MM.1S (cell line): ENCODE measurements at regions not wholly inside any gene's neighbourhood (a gene's known extent, or its start where the extent isn't known, plus 50 kb on each side); places are given as distances from the start of the nearest gene placed in this dataset.

Source experiments
- DNase-seq: peaks from one replicate; pipeline ENCODE4 v3.0.0-alpha.2; 2015
- H2AFZ ChIP-seq: fragments of 300-600 bp; sonication (generic); 2 replicates; pipeline ENCODE4 v1.6.0; 2016; ENCODE audit warnings: antibody characterized with exemption, low read length
- H3F3A ChIP-seq: fragments of 300-600 bp; sonication (generic); 2 replicates; pipeline ENCODE4 v1.6.1; 2016; ENCODE audit warnings: mild to moderate bottlenecking, antibody characterized with exemption, low read length, moderate library complexity, mixed read lengths; ENCODE audit not compliant: insufficient read depth
- H3K27ac ChIP-seq: fragments of 300-600 bp; sonication (generic); 2 replicates; pipeline ENCODE4 v1.5.1; 2016; ENCODE audit warnings: mild to moderate bottlenecking, low read length
- H3K27me3 ChIP-seq: fragments of 300-600 bp; sonication (generic); replicated peaks from 2 replicates; pipeline ENCODE4 v1.6.0; 2016; ENCODE audit warnings: low read length; ENCODE audit not compliant: insufficient read depth
- H3K36me3 ChIP-seq: fragments of 300-600 bp; sonication (generic); replicated peaks from 2 replicates; pipeline ENCODE4 v1.6.1; 2016; ENCODE audit warnings: mild to moderate bottlenecking, low read length, mixed read lengths; ENCODE audit not compliant: insufficient read depth
- H3K4me1 ChIP-seq: fragments of 300-600 bp; sonication (generic); 2 replicates; pipeline ENCODE4 v1.6.1; 2016; ENCODE audit warnings: low read length, mixed read lengths
- H3K4me2 ChIP-seq: fragments of 300-600 bp; sonication (generic); 2 replicates; pipeline ENCODE4 v1.6.0; 2016; ENCODE audit warnings: low read depth, low read length
- H3K4me3 ChIP-seq: fragments of 300-600 bp; sonication (generic); 2 replicates; pipeline ENCODE4 v1.5.1; 2016; ENCODE audit warnings: low read length, mixed read lengths
- H3K79me2 ChIP-seq: fragments of 300-600 bp; sonication (generic); 2 replicates; pipeline ENCODE4 v1.6.1; 2016; ENCODE audit warnings: mixed run types, low read length, mixed read lengths
- H3K9ac ChIP-seq: fragments of 300-600 bp; sonication (generic); 2 replicates; pipeline ENCODE4 v1.6.1; 2016; ENCODE audit warnings: low read length, mixed read lengths
- H3K9me2 ChIP-seq: fragments of 300-600 bp; sonication (generic); replicated peaks from 2 replicates; pipeline ENCODE4 v1.6.1; 2016; ENCODE audit warnings: mild to moderate bottlenecking, low read length, mixed read lengths; ENCODE audit not compliant: insufficient read depth
- H3K9me3 ChIP-seq: fragments of 300-600 bp; sonication (generic); replicated peaks from 2 replicates; pipeline ENCODE4 v1.6.1; 2016; ENCODE audit warnings: mild to moderate bottlenecking, low read length, mixed read lengths; ENCODE audit not compliant: insufficient read depth
- H4K20me1 ChIP-seq: fragments of 300-600 bp; sonication (generic); 2 replicates; pipeline ENCODE4 v1.6.1; 2016; ENCODE audit warnings: mild to moderate bottlenecking, low read length, moderate library complexity, mixed read lengths; ENCODE audit not compliant: insufficient read depth
- CTCF ChIP-seq: fragments of 300-600 bp; sonication (generic); IDR thresholded peaks from 2 replicates; pipeline ENCODE4 v1.5.1; 2016; ENCODE audit warnings: antibody characterized with exemption, low read length, mixed read lengths
- EZH2 ChIP-seq: fragments of 300-600 bp; sonication (generic); optimal IDR thresholded peaks from 2 replicates; pipeline ENCODE3; 2017; ENCODE audit warnings: low read depth, mild to moderate bottlenecking, antibody characterized with exemption, low read length, mixed read lengths
- EZH2phosphoT487 ChIP-seq: fragments of 300-600 bp; sonication (generic); IDR thresholded peaks from 2 replicates; pipeline ENCODE4 v1.6.1; 2018; ENCODE audit warnings: antibody characterized with exemption, low read length

DNA sequence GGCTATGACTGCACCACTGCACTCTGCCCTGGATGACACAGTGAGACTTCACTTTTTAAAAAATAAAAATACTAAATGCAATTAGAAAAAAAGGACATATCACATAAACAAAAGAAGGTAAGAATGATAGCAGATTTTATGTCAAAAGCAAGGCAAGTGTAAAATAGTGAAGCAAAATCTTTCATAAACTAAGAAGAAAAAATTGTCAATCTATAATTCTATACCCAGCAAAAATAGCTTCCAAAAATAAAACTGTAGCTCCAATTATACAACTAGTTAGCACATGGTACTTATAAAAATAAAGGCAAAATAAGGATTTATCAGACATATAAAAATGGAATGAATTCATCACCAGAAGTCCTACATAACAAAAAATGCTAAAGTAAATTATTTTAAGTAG lies 85.4 kb upstream of the SVIL start:
- Histone ChIP-seq H4K20me1 (no peaks in the 10 kb centered on the region), H3K79me2 (no peaks in the 10 kb centered on the region), H3F3A (no peaks in the 10 kb centered on the region), H3K9me2 (no peaks in the 10 kb centered on the region), H3K4me3 (no peak overlapping the region), H3K9ac (no peak overlapping the region), H3K27me3 (no peaks in the 10 kb centered on the region), H3K27ac (no peak overlapping the region), H3K9me3 (no peaks in the 10 kb centered on the region), H2AFZ (no peak overlapping the region), H3K4me2 (no peak overlapping the region), H3K36me3 (0 out of 2 replicates have a peak, but pooled peaks cover 4% of the 10 kb centered on the region), H3K4me1 (no peaks in the 10 kb centered on the region)
- DNase-seq, result no peak
- TF ChIP-seq CTCF, result no peak
- no peak for TF ChIP-seq EZH2phosphoT487
- TF ChIP-seq EZH2, result no peak

- Histone ChIP-seq H3F3A (no peaks in the 10 kb centered on the region), H3K4me3 (no peak overlapping the region), H3K9ac (no peak overlapping the region), H3K36me3 (0 out of 2 replicates have a peak, but pooled peaks cover 4% of the 10 kb centered on the region), H3K27me3 (no peaks in the 10 kb centered on the region), H3K27ac (no peak overlapping the region), H4K20me1 (no peaks in the 10 kb centered on the region), H3K4me1 (no peaks in the 10 kb centered on the region), H3K79me2 (no peaks in the 10 kb centered on the region), H3K9me2 (no peaks in the 10 kb centered on the region), H3K9me3 (no peaks in the 10 kb centered on the region), H3K4me2 (no peak overlapping the region), H2AFZ (no peak overlapping the region)
- TF ChIP-seq CTCF (no peak), EZH2phosphoT487 (no peak), EZH2 (no peak)
- no peak for DNase-seq
Observed at GRCh38 chr10:29719281-29719675, 84.5 kb upstream of the SVIL start.

DNA sequence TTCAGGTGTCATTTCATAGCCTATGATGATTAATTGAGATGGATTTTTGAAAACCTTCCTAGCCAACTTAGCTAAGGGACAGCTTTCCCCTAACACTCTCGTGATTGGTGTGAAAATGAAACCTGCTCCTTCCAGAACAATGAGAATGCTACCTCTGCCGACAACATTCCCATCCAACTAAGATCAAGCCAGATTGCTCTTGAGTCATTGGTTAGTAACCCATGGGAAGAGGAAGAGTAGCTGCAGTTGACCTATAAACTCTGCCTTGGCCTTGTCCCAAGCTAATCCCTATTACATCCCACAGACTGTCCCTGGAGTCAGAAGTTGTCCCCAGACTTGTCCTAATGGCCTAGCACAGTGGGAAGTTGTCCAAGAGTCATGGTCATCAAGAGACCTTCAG lies 80.5 kb upstream of the SVIL start:
- Histone ChIP-seq H3K4me3 (no peak overlapping the region), H3K27ac (no peak overlapping the region), H3K9me3 (no peaks in the 10 kb centered on the region), H3K9ac (no peak overlapping the region), H3K79me2 (no peaks in the 10 kb centered on the region), H4K20me1 (no peaks in the 10 kb centered on the region), H3K27me3 (no peaks in the 10 kb centered on the region), H3K4me2 (no peak overlapping the region), H3K4me1 (no peaks in the 10 kb centered on the region), H3F3A (no peaks in the 10 kb centered on the region), H3K9me2 (no peaks in the 10 kb centered on the region), H2AFZ (no peak overlapping the region), H3K36me3 (0 out of 2 replicates have a peak, but pooled peaks cover 4% of the 10 kb centered on the region)
- no peak for DNase-seq
- TF ChIP-seq CTCF (no peak), EZH2 (no peak), EZH2phosphoT487 (no peak)
